ENCODE measurements at regions not wholly inside any gene's neighbourhood (a gene's known extent, or its start where the extent isn't known, plus 50 kb on each side); places are given as distances from the start of the nearest gene placed in this dataset.

- no peak for TF ChIP-seq CTCF (IDR thresholded peaks at IDR 0.05)
- no peak overlapping the region for H3K9ac ChIP-seq (ENCODE audit: low read depth in 2 of 2, low read length in 2 of 2)
- H3K4me1 ChIP-seq: no peaks in the 10 kb centered on the region
- H3K27ac ChIP-seq: no peak overlapping the region
- intact Hi-C loops (cut with DNase I): no loop called here
- DNase-seq: no peak
- no peaks in the 10 kb centered on the region for H3K9me3 ChIP-seq
- no peaks in the 10 kb centered on the region for H3K27me3 ChIP-seq
- H3K36me3 ChIP-seq: no peaks in the 10 kb centered on the region
- no peak overlapping the region for H3K4me3 ChIP-seq
Measured at GRCh38 chr14:98606041-98606640, 665.9 kb downstream of the BCL11B start.

GRCh38 chr14:98606816-98607215 is 665.2 kb downstream of the BCL11B start:
- intact Hi-C loops (cut with DNase I): no loop called here
- Histone ChIP-seq H3K36me3 (no peaks in the 10 kb centered on the region), H3K9me3 (no peaks in the 10 kb centered on the region), H3K9ac (ENCODE audit: low read depth in 2 of 2, low read length in 2 of 2) (no peak overlapping the region), H3K4me3 (no peak overlapping the region), H3K27me3 (no peaks in the 10 kb centered on the region), H3K4me1 (no peaks in the 10 kb centered on the region), H3K27ac (no peak overlapping the region)
- DNase-seq: no peak
- TF ChIP-seq CTCF (IDR thresholded peaks at IDR 0.05): no peak

- Histone ChIP-seq H3K36me3 (no peaks in the 10 kb centered on the region), H3K4me1 (no peaks in the 10 kb centered on the region), H3K4me3 (no peak overlapping the region), H3K9ac (ENCODE audit: low read depth in 2 of 2, low read length in 2 of 2) (no peak overlapping the region), H3K9me3 (no peaks in the 10 kb centered on the region), H3K27ac (no peak overlapping the region), H3K27me3 (no peaks in the 10 kb centered on the region)
- intact Hi-C loops (cut with DNase I): no loop called here
- no peak for DNase-seq
- TF ChIP-seq CTCF (IDR thresholded peaks at IDR 0.05): no peak
Measured at GRCh38 chr14:98607341-98607910, 664.6 kb downstream of the BCL11B start.

- intact Hi-C loops (cut with DNase I): no loop called here
- H3K27me3 ChIP-seq: no peaks in the 10 kb centered on the region
Measured at GRCh38 chr14:98608071-98609060, 663.6 kb downstream of the BCL11B start.

More at GRCh38 chr14:98608071-98609060, 663.6 kb downstream of the BCL11B start:
- Histone ChIP-seq H3K27ac (no peak overlapping the region), H3K36me3 (no peaks in the 10 kb centered on the region), H3K9ac (ENCODE audit: low read depth in 2 of 2, low read length in 2 of 2) (no peak overlapping the region), H3K9me3 (no peaks in the 10 kb centered on the region), H3K4me3 (no peak overlapping the region), H3K4me1 (no peaks in the 10 kb centered on the region)
- TF ChIP-seq CTCF (IDR thresholded peaks at IDR 0.05): no peak
- no peak for DNase-seq

All from colonic mucosa (tissue), 4 donors.